Endothelial cell of umbilical vein (primary cell): ENCODE measurements at regions not wholly inside any gene's neighbourhood (a gene's known extent, or its start where the extent isn't known, plus 50 kb on each side); places are given as distances from the start of the nearest gene placed in this dataset.

Source experiments
- BruUV-seq: library from RNA; stranded (reverse); fragments of 400-500 nt; replicated peaks from 2 replicates; lab custom pipeline; 2021; lab: Mats Ljungman, UMichigan
- CTCF ChIA-PET: fragments of 300-600, 350-600 bp; sonication (Branson Sonifier 250); formaldehyde crosslinking; loops from one replicate; lab custom pipeline; 2021; ENCODE audit warnings: antibody characterized with exemption, inconsistent platforms; lab: Charles Lee
- POLR2A ChIA-PET: fragments of 300-600, 350-600 bp; sonication (Branson Sonifier 250); formaldehyde crosslinking; loops from one replicate; lab custom pipeline; 2021; ENCODE audit warnings: antibody characterized with exemption, inconsistent platforms; lab: Charles Lee
- DNase-seq: peaks from one replicate; pipeline ENCODE4 v3.0.0-alpha.2; 2011; ENCODE audit warnings: low read depth, low spot score
- FAIRE-seq: peaks from 2 replicates; lab custom pipeline; 2011; peaks lifted over from hg19 to GRCh38; lab: Jason Lieb, UNC
- H2AFZ ChIP-seq: 2 replicates; pipeline ENCODE4 v1.6.0; 2012; ENCODE audit warnings: low read depth, low read length, control low read depth, inconsistent platforms
- H3K27ac ChIP-seq: 2 replicates; pipeline ENCODE4 v1.5.1; 2011; ENCODE audit warnings: low read depth, mild to moderate bottlenecking, control low read depth, low read length, moderate library complexity; ENCODE audit not compliant: insufficient read depth
- H3K27me3 ChIP-seq, 2 experiments: 2 replicates each; pipeline versions ENCODE4 v1.6.0 to v1.6.1; 2011; ENCODE audit warnings: low read length in 2 of 2, mixed read lengths in 1 of 2; ENCODE audit not compliant: control insufficient read depth in 2 of 2, insufficient read depth in 2 of 2
- H3K36me3 ChIP-seq, 2 experiments: 2 replicates in 1 of 2; 3 replicates in 1 of 2; pipeline ENCODE4 v1.5.1; 2011; ENCODE audit warnings: low read length in 2 of 2, mild to moderate bottlenecking in 1 of 2, moderate library complexity in 1 of 2; ENCODE audit not compliant: control insufficient read depth in 2 of 2, insufficient read depth in 2 of 2; ENCODE audit errors: extremely low read depth in 1 of 2
- H3K4me1 ChIP-seq: 3 replicates; pipeline ENCODE4 v1.5.1; 2011; ENCODE audit warnings: mild to moderate bottlenecking, low read length; ENCODE audit not compliant: control insufficient read depth, insufficient read depth; ENCODE audit errors: extremely low read depth
- H3K4me2 ChIP-seq: 2 replicates; pipeline ENCODE4 v1.6.1; 2011; ENCODE audit warnings: low read length, control low read depth, mixed read lengths; ENCODE audit not compliant: insufficient read depth
- H3K4me3 ChIP-seq, 3 experiments: fragments of 200-600 bp in 1 of 3; sonication (generic), shearing (Covaris generic) in 1 of 3; replicated peaks in 1 of 3; 2 replicates each; pipeline ENCODE4 v1.5.1; 2011 to 2016; ENCODE audit warnings: control low read depth in 3 of 3, low read length in 3 of 3, mild to moderate bottlenecking in 2 of 3, inconsistent platforms in 1 of 3, low read depth in 1 of 3, moderate library complexity in 1 of 3; ENCODE audit not compliant: insufficient read depth in 1 of 3
- H3K79me2 ChIP-seq: 2 replicates; pipeline ENCODE4 v1.6.0; 2012; ENCODE audit warnings: low read length, inconsistent platforms; ENCODE audit not compliant: control insufficient read depth, insufficient read depth
- H3K9ac ChIP-seq: replicated peaks from 2 replicates; pipeline ENCODE3; 2011; ENCODE audit warnings: low read length, control low read depth; ENCODE audit not compliant: insufficient read depth; ENCODE audit errors: extremely low read depth
- H3K9me1 ChIP-seq: replicated peaks from 3 replicates; pipeline ENCODE4 v1.6.0; 2011; ENCODE audit warnings: mild to moderate bottlenecking, low read length; ENCODE audit not compliant: control insufficient read depth, insufficient read depth; ENCODE audit errors: extremely low read depth
- H3K9me3 ChIP-seq: replicated peaks from 2 replicates; pipeline ENCODE4 v1.5.1; 2012; ENCODE audit warnings: low read length, inconsistent platforms; ENCODE audit not compliant: control insufficient read depth, insufficient read depth
- H4K20me1 ChIP-seq: replicated peaks from 2 replicates; pipeline ENCODE3; 2011; ENCODE audit warnings: mild to moderate bottlenecking, low read length; ENCODE audit not compliant: control insufficient read depth, insufficient read depth; ENCODE audit errors: extremely low read depth
- EZH2 ChIP-seq: IDR thresholded peaks from 2 replicates; pipeline ENCODE4 v1.6.1; 2012; ENCODE audit warnings: borderline replicate concordance, low read depth, mild to moderate bottlenecking, moderate library complexity, low read length, inconsistent platforms; ENCODE audit not compliant: severe bottlenecking
- FOS ChIP-seq: IDR thresholded peaks from 2 replicates; pipeline ENCODE4 v1.6.1; 2011; ENCODE audit warnings: mild to moderate bottlenecking, low read length, moderate library complexity, borderline replicate concordance; ENCODE audit not compliant: insufficient read depth
- GATA2 ChIP-seq: IDR thresholded peaks from 2 replicates; pipeline ENCODE4 v1.7.0; 2011; ENCODE audit warnings: low read depth, mild to moderate bottlenecking, moderate library complexity, mixed read lengths, low read length; ENCODE audit not compliant: insufficient read length, insufficient read depth
- JUN ChIP-seq: IDR thresholded peaks from 2 replicates; pipeline ENCODE4 v1.6.1; 2011; ENCODE audit warnings: borderline replicate concordance, low read depth; ENCODE audit not compliant: insufficient read length, insufficient read depth
- MAX ChIP-seq: IDR thresholded peaks from 2 replicates; pipeline ENCODE4 v1.6.1; 2011; ENCODE audit not compliant: insufficient read depth, insufficient read length
- MYC ChIP-seq: IDR thresholded peaks from one replicate; pipeline ENCODE4 v1.6.1; 2011; ENCODE audit warnings: mild to moderate bottlenecking, low read depth, low read length
- POLR2A ChIP-seq: IDR thresholded peaks from 2 replicates; pipeline ENCODE4 v1.6.1; 2012; ENCODE audit warnings: low read depth, mild to moderate bottlenecking, control low read depth, low read length
- POLR2AphosphoS5 ChIP-seq: IDR thresholded peaks from 2 replicates; pipeline ENCODE4 v1.6.1; 2012; ENCODE audit warnings: low read depth, mild to moderate bottlenecking, control low read depth, low read length, moderate library complexity; ENCODE audit not compliant: insufficient read depth
- dilution Hi-C: fragments of 300-500 bp; cut with MboI; formaldehyde crosslinking; loops from one replicate; pipeline ENCODE4 v1.15.0; 2019; ENCODE audit warnings: low sequenced_read_pairs; ENCODE audit not compliant: extremely low pct_ligation_motif_present
- intact Hi-C: fragments of 100-400 bp; cut with micrococcal nuclease; formaldehyde crosslinking; loops from one replicate; pipeline ENCODE4 v1.10.0; 2022
- TF ChIP-seq, protein P1 (sequence below), 2 donors: IDR thresholded peaks; 1 replicate in 1 of 2; 2 replicates in 1 of 2; pipeline ENCODE4 v1.5.1; 2011; ENCODE audit warnings: low read length in 2 of 2, mild to moderate bottlenecking in 2 of 2, moderate library complexity in 2 of 2, control low read depth in 1 of 2, inconsistent platforms in 1 of 2, low read depth in 1 of 2; ENCODE audit not compliant: insufficient read depth in 1 of 2; ENCODE audit errors: extremely low read depth in 1 of 2

DNA sequence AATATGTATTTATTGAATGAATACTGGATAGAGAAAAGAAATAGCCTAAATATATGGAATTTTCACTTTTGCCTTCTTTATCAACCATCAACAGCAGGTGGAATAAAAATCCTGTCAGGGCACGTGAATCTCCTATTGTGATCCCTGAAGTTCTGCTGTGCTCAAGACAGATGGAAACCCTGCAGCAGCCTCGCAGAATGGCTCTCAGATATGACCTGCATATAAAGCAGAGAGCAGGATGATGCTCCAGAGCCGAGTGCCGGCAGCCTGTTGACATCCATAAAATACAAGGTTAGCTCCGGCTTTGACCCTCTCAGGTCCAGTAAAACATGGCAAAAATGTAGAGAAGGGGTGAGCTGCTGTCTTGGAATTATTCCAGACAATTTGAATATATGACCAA lies 659.3 kb downstream of the DIAPH3 start:
- Histone ChIP-seq H3K36me3 (no peaks in the 10 kb centered on the region), H3K27me3 (no peaks in the 10 kb centered on the region), H3K79me2 (no peaks in the 10 kb centered on the region), H3K4me3 (no peak overlapping the region), H3K9me1 (no peaks in the 10 kb centered on the region), H2AFZ (no peak overlapping the region), H3K27ac (no peak overlapping the region), H4K20me1 (no peaks in the 10 kb centered on the region), H3K9ac (no peak overlapping the region), H3K4me1 (peaks cover 4% of the 10 kb centered on the region), H3K4me2 (no peak overlapping the region), H3K9me3 (no peaks in the 10 kb centered on the region)
- intact Hi-C loops: no loop called here
- TF ChIP-seq JUN (no peak), FOS (no peak), POLR2AphosphoS5 (no peak), GATA2 (no peak), EZH2 (no peak), POLR2A (no peak), MYC (no peak), MAX (no peak)
- TF ChIP-seq, protein P1, sequence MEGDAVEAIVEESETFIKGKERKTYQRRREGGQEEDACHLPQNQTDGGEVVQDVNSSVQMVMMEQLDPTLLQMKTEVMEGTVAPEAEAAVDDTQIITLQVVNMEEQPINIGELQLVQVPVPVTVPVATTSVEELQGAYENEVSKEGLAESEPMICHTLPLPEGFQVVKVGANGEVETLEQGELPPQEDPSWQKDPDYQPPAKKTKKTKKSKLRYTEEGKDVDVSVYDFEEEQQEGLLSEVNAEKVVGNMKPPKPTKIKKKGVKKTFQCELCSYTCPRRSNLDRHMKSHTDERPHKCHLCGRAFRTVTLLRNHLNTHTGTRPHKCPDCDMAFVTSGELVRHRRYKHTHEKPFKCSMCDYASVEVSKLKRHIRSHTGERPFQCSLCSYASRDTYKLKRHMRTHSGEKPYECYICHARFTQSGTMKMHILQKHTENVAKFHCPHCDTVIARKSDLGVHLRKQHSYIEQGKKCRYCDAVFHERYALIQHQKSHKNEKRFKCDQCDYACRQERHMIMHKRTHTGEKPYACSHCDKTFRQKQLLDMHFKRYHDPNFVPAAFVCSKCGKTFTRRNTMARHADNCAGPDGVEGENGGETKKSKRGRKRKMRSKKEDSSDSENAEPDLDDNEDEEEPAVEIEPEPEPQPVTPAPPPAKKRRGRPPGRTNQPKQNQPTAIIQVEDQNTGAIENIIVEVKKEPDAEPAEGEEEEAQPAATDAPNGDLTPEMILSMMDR (IDR thresholded peaks at IDR 0.05; ENCODE audit: extremely low read depth in 1 of 2, insufficient read depth in 1 of 2, low read depth in 1 of 2, low read length in 2 of 2): no peak
- DNase-seq (no peak), FAIRE-seq (no peak)
- BruUV-seq: no TSS peak
- ChIA-PET POLR2A (no interaction called here), CTCF (no interaction called here)
- dilution Hi-C loops: no loop called here
